T-cell (primary cell): ENCODE measurements at regions not wholly inside any gene's neighbourhood (a gene's known extent, or its start where the extent isn't known, plus 50 kb on each side); places are given as distances from the start of the nearest gene placed in this dataset.

Experiments used
- ATAC-seq, 4 experiments: fragments of 200-7000 bp in 3 of 4; fragments of 150-1000 bp in 1 of 4; cut with Tn5 transposase; replicated peaks in 1 of 4; 1 replicate in 3 of 4; 2 replicates in 1 of 4; pipeline ENCODE4 v1.10.0; 2021; ENCODE audit warnings: moderate library complexity in 3 of 4, mild to moderate bottlenecking in 2 of 4, moderate number of reproducible peaks in 1 of 4
- CTCF ChIA-PET, 2 donors: fragments of 300-600 bp; sonication (Branson Sonifier 250); formaldehyde crosslinking; loops; one replicate each; lab custom pipeline; 2022; ENCODE audit warnings: antibody characterized with exemption in 2 of 2; lab: Charles Lee
- POLR2A ChIA-PET, 2 donors: fragments of 300-600 bp; sonication (Branson Sonifier 250); formaldehyde crosslinking; loops; one replicate each; lab custom pipeline; 2022; ENCODE audit warnings: antibody characterized with exemption in 2 of 2; lab: Charles Lee
- DNase-seq, 35 experiments: peaks; one replicate each; pipeline versions ENCODE4 v3.0.0 to v3.0.0-alpha.2; 2013 to 2023
- H3K27ac ChIP-seq: one replicate; pipeline ENCODE4 v1.5.1; 2013; ENCODE audit warnings: low read length
- H3K27me3 ChIP-seq, 2 experiments: replicated peaks in 1 of 2; 1 replicate in 1 of 2; 2 replicates in 1 of 2; pipeline versions ENCODE4 v1.6.1 to v1.7.0; 2013; ENCODE audit warnings: low read length in 1 of 2, mixed read lengths in 1 of 2; ENCODE audit not compliant: control insufficient read depth in 2 of 2, insufficient read depth in 2 of 2; ENCODE audit errors: extremely low read depth in 1 of 2
- H3K36me3 ChIP-seq, 2 donors: 1 replicate in 1 of 2; 2 replicates in 1 of 2; pipeline versions ENCODE4 v1.6.1 to v1.7.0; 2013; ENCODE audit warnings: low read length in 1 of 2; ENCODE audit not compliant: control insufficient read depth in 2 of 2, insufficient read depth in 1 of 2; ENCODE audit errors: extremely low read depth in 1 of 2
- H3K4me1 ChIP-seq, 2 experiments: 1 replicate in 1 of 2; 2 replicates in 1 of 2; pipeline versions ENCODE4 v1.6.1 to v1.7.0; 2013; ENCODE audit warnings: low read length in 2 of 2, mixed read lengths in 1 of 2; ENCODE audit not compliant: insufficient read depth in 2 of 2, control insufficient read depth in 1 of 2; ENCODE audit errors: extremely low read depth in 1 of 2
- H3K4me3 ChIP-seq, 2 donors: 1 replicate in 1 of 2; 2 replicates in 1 of 2; pipeline versions ENCODE4 v1.5.1 to v1.7.0; 2013; ENCODE audit warnings: mild to moderate bottlenecking in 2 of 2, low read length in 1 of 2, moderate library complexity in 1 of 2; ENCODE audit not compliant: control insufficient read depth in 1 of 2; ENCODE audit errors: extremely low read depth in 1 of 2
- H3K9me3 ChIP-seq: 2 replicates; pipeline ENCODE4 v1.7.0; 2013
- H3K27ac Mint-ChIP-seq, 2 donors: one replicate each; pipeline ENCODE4 v1.8.0; 2020 to 2021; ENCODE audit warnings: mild to moderate bottlenecking in 2 of 2, mixed read lengths in 2 of 2
- H3K27me3 Mint-ChIP-seq, 2 donors: one replicate each; pipeline ENCODE4 v1.8.0; 2021 to 2022; ENCODE audit warnings: mixed read lengths in 2 of 2
- H3K36me3 Mint-ChIP-seq: one replicate; pipeline ENCODE4 v1.8.0; 2021; ENCODE audit warnings: mixed read lengths
- H3K4me1 Mint-ChIP-seq, 3 donors: one replicate each; pipeline ENCODE4 v1.8.0; 2020 to 2022; ENCODE audit warnings: mixed read lengths in 3 of 3, mild to moderate bottlenecking in 1 of 3
- H3K4me3 Mint-ChIP-seq, 3 donors: one replicate each; pipeline ENCODE4 v1.8.0; 2020 to 2022; ENCODE audit warnings: mild to moderate bottlenecking in 3 of 3, mixed read lengths in 3 of 3, moderate library complexity in 3 of 3
- H3K9me3 Mint-ChIP-seq, 3 donors: one replicate each; pipeline ENCODE4 v1.8.0; 2020 to 2022; ENCODE audit warnings: mixed read lengths in 3 of 3
- WGBS: methylation state at CpG from one replicate; pipeline ENCODE4 v1.1.5; 2013; ENCODE audit warnings: missing lambda C conversion rate; ENCODE audit not compliant: insufficient coverage; 5-methylcytosine and 5-hydroxymethylcytosine counted together

DNA sequence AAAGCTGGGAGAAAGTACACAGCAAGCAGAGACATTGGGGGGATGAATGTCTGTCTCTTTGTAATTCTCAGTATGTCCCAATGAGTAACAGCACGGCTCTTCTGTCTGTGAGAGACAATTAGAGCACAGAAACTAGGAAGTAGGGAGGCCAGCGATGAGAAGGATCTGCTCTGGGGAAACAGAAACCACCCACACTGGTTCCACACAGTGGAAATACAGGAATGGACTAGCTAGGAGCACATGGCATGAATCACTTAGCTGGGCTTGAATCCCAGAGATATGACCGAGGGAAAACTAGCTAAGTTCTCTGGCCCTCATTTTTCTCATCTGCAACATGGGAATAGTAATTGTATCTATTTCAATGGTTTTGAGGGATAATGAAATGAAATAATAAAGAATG lies 895.9 kb downstream of the TLE4 start:
- Mint-ChIP-seq H3K4me3 (no peak overlapping the region), H3K27ac (no peak overlapping the region), H3K27me3 (no peaks in the 10 kb centered on the region), H3K4me1 (no peaks in the 10 kb centered on the region), H3K36me3 (no peaks in the 10 kb centered on the region), H3K9me3 (peaks cover under 1 to 17% (median 14%) of the 10 kb centered on the region in 3 donors)
- 57% methylated on average over 2 of the region's 3 CpGs for WGBS
- DNase-seq (no peak), ATAC-seq (no peak)
- CTCF ChIA-PET = no interaction called here
- H3K9me3 ChIP-seq = no peaks in the 10 kb centered on the region
- no peaks in the 10 kb centered on the region for H3K4me1 ChIP-seq
- H3K27me3 ChIP-seq = no peaks in the 10 kb centered on the region
- no peak overlapping the region for H3K27ac ChIP-seq
- POLR2A ChIA-PET = no interaction called here
- H3K4me3 ChIP-seq = no peak overlapping the region
- no peaks in the 10 kb centered on the region for H3K36me3 ChIP-seq

DNA sequence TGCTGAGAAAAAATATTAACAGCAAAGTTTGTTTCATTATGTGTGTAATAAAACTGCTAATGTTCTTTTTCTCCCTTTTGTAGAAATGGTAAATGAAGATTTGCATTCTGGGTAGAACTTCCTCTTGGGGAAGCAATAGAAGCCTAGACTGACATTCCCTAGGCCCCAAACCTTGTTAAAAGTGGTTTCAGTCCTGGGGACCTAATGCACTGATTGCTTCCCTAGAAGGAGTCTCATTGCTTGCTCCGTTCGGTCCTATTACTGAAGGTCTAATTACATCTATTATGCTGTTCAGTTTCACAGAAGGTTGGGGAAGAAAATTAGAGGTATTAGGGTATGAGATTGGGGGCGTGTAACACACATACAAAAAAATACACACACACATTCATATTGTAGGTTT lies 893.8 kb downstream of the TLE4 start:
- H3K36me3 Mint-ChIP-seq = no peaks in the 10 kb centered on the region
- ATAC-seq (no peak), DNase-seq (no peak)
- CTCF ChIA-PET = no interaction called here
- Histone ChIP-seq H3K27me3 (no peaks in the 10 kb centered on the region), H3K4me3 (no peak overlapping the region), H3K27ac (no peak overlapping the region), H3K4me1 (no peaks in the 10 kb centered on the region), H3K9me3 (no peaks in the 10 kb centered on the region), H3K36me3 (no peaks in the 10 kb centered on the region)
- H3K4me1 Mint-ChIP-seq = no peaks in the 10 kb centered on the region
- no CpG with 5 or more reads among the region's 3 CpGs for WGBS
- H3K27ac Mint-ChIP-seq = no peak overlapping the region
- peaks cover 2 to 9% (median 7%) of the 10 kb centered on the region in 3 donors for H3K9me3 Mint-ChIP-seq
- H3K4me3 Mint-ChIP-seq = no peak overlapping the region
- H3K27me3 Mint-ChIP-seq = no peaks in the 10 kb centered on the region
- POLR2A ChIA-PET = no interaction called here

DNA sequence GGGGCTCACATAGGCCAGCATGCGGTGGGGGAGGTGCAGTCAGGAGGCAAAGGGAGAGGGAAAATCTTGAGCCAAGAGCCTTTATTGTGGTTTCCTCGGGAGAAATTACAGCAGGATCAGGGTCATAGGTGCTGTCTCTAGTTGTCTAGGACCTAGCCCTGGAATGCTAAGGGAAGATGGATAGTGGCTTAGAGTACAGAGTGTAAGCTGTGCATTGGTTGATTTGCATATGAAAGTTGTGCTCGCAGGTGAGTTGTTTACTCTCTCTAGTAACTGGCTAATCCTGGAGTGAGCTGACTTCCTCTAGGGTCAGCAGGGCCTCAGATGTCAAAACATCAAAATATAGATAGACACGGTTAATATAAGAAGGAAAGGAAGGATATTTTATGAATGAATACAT lies 877.7 kb downstream of the TLE4 start:
- ChIA-PET CTCF (no interaction called here), POLR2A (no interaction called here)
- Mint-ChIP-seq H3K27ac (no peak overlapping the region), H3K36me3 (no peaks in the 10 kb centered on the region), H3K4me1 (no peaks in the 10 kb centered on the region), H3K9me3 (peaks cover 6 to 40% (median 11%) of the 10 kb centered on the region in 3 donors), H3K27me3 (no peaks in the 10 kb centered on the region), H3K4me3 (no peak overlapping the region)
- no peak overlapping the region for H3K4me3 ChIP-seq
- no peak overlapping the region for H3K27ac ChIP-seq
- ATAC-seq = no peak
- H3K27me3 ChIP-seq = no peaks in the 10 kb centered on the region
- DNase-seq = no peak
- H3K9me3 ChIP-seq = no peaks in the 10 kb centered on the region
- no peaks in the 10 kb centered on the region for H3K36me3 ChIP-seq
- H3K4me1 ChIP-seq = no peaks in the 10 kb centered on the region
- WGBS = 33% methylated on average over 3 of the region's 4 CpGs

DNA sequence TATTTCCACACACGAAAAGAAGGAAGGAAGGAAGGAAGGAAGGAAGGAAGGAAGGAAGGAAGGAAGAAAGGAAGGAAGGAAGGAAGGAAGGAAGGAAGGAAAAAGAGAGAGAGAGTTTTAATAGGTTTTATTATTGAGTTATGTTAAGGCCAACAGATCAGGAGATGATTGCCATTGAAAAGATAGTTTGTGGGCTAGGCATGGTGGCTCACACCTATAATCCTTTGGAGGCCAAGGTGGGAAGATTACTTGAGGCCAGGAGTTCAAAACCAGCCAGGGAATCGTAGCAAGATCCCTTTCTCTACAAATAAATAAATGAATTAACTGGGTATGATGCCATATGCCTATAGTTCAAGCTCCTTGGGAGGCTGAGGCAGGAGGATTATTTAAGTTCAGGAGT lies 877.2 kb downstream of the TLE4 start:
- Mint-ChIP-seq H3K36me3 (no peaks in the 10 kb centered on the region), H3K27ac (no peak overlapping the region), H3K4me1 (no peaks in the 10 kb centered on the region), H3K4me3 (no peak overlapping the region), H3K9me3 (peaks cover 6 to 37% (median 11%) of the 10 kb centered on the region in 3 donors), H3K27me3 (no peaks in the 10 kb centered on the region)
- Histone ChIP-seq H3K9me3 (no peaks in the 10 kb centered on the region), H3K4me3 (no peak overlapping the region), H3K36me3 (no peaks in the 10 kb centered on the region), H3K27ac (no peak overlapping the region), H3K4me1 (no peaks in the 10 kb centered on the region), H3K27me3 (no peaks in the 10 kb centered on the region)
- ATAC-seq = no peak
- DNase-seq = no peak
- no CpG with 5 or more reads among the region's 2 CpGs for WGBS
- CTCF ChIA-PET = no interaction called here
- POLR2A ChIA-PET = no interaction called here

DNA sequence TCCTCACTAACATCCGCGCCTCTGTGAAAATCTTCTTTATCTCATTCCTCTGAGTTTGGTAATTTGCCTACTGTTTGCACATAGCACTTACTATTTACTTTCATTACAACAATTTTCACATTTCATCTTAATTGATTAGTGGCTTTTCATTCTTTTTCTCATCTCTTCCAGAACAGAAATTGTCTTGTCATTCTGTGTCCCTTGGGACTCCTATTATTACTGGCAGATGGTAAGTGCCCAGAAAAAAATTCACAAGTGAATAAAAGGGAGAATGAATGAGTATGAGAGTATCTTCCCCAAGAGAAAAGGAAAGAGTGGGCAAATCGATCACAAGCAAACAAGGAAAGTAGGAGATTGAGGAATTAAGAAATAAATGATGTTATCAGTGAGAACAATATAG lies 876.1 kb downstream of the TLE4 start:
- 100% methylated on average over 2 of the region's 3 CpGs for WGBS
- no peak overlapping the region for H3K27ac ChIP-seq
- ATAC-seq = no peak

DNA sequence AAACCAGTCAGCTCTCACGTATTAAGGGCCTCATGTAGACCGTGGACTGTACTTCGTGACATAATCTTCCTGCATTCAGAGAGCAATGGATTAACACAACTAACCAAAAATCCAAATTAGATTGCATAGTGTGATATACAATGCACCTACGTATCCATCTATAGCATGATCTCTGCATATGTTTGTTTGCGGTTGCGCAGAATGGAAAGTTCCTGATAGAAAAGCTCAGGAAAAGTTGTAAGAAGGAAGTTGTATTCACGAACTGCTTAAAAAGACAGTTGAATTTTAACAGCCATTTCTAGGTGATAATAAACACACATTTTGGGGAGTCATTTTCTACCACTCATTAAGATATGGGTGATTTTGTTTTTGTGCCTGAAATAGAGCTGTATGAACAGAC lies 869.0 kb downstream of the TLE4 start:
- Mint-ChIP-seq H3K4me3 (no peak overlapping the region), H3K4me1 (no peaks in the 10 kb centered on the region), H3K27me3 (no peaks in the 10 kb centered on the region), H3K36me3 (no peaks in the 10 kb centered on the region), H3K27ac (no peak overlapping the region), H3K9me3 (peaks cover 0 to 7% (median 0%) of the 10 kb centered on the region in 3 donors)
- Histone ChIP-seq H3K27me3 (no peaks in the 10 kb centered on the region), H3K4me3 (no peak overlapping the region), H3K9me3 (no peaks in the 10 kb centered on the region), H3K27ac (no peak overlapping the region), H3K4me1 (no peaks in the 10 kb centered on the region), H3K36me3 (no peaks in the 10 kb centered on the region)
- no CpG with 5 or more reads among the region's 7 CpGs for WGBS
- no peak for ATAC-seq
- CTCF ChIA-PET = no interaction called here
- DNase-seq = no peak
- POLR2A ChIA-PET = no interaction called here

More for the DNA sequence above, 876.1 kb downstream of the TLE4 start:
- Mint-ChIP-seq H3K9me3 (peaks cover 6 to 34% (median 8%) of the 10 kb centered on the region in 3 donors), H3K4me3 (no peak overlapping the region), H3K4me1 (no peaks in the 10 kb centered on the region), H3K36me3 (no peaks in the 10 kb centered on the region), H3K27me3 (no peaks in the 10 kb centered on the region), H3K27ac (no peak overlapping the region)
- DNase-seq = no peak
- POLR2A ChIA-PET = no interaction called here
- Histone ChIP-seq H3K4me1 (no peaks in the 10 kb centered on the region), H3K36me3 (no peaks in the 10 kb centered on the region), H3K4me3 (no peak overlapping the region), H3K9me3 (no peaks in the 10 kb centered on the region), H3K27me3 (no peaks in the 10 kb centered on the region)
- CTCF ChIA-PET = no interaction called here

DNA sequence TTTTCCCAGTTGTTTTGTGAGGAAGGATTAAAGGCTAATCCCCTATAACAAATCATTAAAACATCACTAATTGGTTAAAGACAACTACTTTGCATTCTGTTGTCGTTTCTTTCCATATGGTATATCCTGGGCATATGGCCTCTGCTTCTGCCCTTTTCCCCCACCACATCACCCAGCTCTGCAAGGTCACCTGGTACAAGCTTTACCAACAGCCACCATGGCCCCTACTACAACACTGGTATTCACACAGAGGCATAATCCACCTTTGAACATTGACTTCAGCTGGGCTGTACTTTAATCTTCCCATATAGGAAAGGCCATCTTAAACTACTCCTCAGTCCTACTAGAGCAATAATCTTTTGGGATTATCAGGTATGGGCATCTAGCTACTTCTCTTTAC lies 866.1 kb downstream of the TLE4 start:
- no peaks in the 10 kb centered on the region for H3K9me3 ChIP-seq
- CTCF ChIA-PET = interaction anchor here in 1 of 2 donors (0.6 kb wide), 1 partner anchor 21 kb away, joined by 3 read pairs; no protein-coding TSS in a partner anchor
- ATAC-seq = no peak
- no peak overlapping the region for H3K27ac ChIP-seq
- no peaks in the 10 kb centered on the region for H3K4me1 ChIP-seq
- H3K4me1 Mint-ChIP-seq = no peaks in the 10 kb centered on the region
- POLR2A ChIA-PET = no interaction called here
- no peak overlapping the region for H3K27ac Mint-ChIP-seq
- H3K9me3 Mint-ChIP-seq = peaks cover 0 to 12% (median 0%) of the 10 kb centered on the region in 3 donors
- H3K4me3 Mint-ChIP-seq = no peak overlapping the region
- DNase-seq = no peak
- no peak overlapping the region for H3K4me3 ChIP-seq
- WGBS = 50% methylated on average over 1 of the region's 1 CpG
- no peaks in the 10 kb centered on the region for H3K27me3 ChIP-seq
- no peaks in the 10 kb centered on the region for H3K36me3 ChIP-seq
- H3K27me3 Mint-ChIP-seq = no peaks in the 10 kb centered on the region
- no peaks in the 10 kb centered on the region for H3K36me3 Mint-ChIP-seq
